Vagina (tissue), 2 donors: ENCODE measurements at regions not wholly inside any gene's neighbourhood (a gene's known extent, or its start where the extent isn't known, plus 50 kb on each side); places are given as distances from the start of the nearest gene placed in this dataset.

Experiments used
- POLR2A ChIP-seq, 2 donors: fragments of 450-650 bp; IDR thresholded peaks; one replicate each; pipeline ENCODE4 v1.6.1; 2017; ENCODE audit warnings: antibody characterized with exemption in 2 of 2, mild to moderate bottlenecking in 2 of 2, moderate library complexity in 2 of 2
- TF ChIP-seq, protein P1 (sequence below), 3 experiments: fragments of 450-650 bp in 2 of 3; fragments of 200-600 bp in 1 of 3; sonication (generic) in 1 of 3; IDR thresholded peaks; one replicate each; pipeline ENCODE4 v1.5.1; 2017 to 2019; ENCODE audit warnings: antibody characterized with exemption in 3 of 3, mild to moderate bottlenecking in 2 of 3, moderate library complexity in 2 of 3

GRCh38 chr5:159548517-159548916 is 218.2 kb upstream of the IL12B start:
- TF ChIP-seq, protein P1, sequence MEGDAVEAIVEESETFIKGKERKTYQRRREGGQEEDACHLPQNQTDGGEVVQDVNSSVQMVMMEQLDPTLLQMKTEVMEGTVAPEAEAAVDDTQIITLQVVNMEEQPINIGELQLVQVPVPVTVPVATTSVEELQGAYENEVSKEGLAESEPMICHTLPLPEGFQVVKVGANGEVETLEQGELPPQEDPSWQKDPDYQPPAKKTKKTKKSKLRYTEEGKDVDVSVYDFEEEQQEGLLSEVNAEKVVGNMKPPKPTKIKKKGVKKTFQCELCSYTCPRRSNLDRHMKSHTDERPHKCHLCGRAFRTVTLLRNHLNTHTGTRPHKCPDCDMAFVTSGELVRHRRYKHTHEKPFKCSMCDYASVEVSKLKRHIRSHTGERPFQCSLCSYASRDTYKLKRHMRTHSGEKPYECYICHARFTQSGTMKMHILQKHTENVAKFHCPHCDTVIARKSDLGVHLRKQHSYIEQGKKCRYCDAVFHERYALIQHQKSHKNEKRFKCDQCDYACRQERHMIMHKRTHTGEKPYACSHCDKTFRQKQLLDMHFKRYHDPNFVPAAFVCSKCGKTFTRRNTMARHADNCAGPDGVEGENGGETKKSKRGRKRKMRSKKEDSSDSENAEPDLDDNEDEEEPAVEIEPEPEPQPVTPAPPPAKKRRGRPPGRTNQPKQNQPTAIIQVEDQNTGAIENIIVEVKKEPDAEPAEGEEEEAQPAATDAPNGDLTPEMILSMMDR (IDR thresholded peaks at IDR 0.05), result peak in 1 of 3 experiments; percentile 16
- no peak for TF ChIP-seq POLR2A (IDR thresholded peaks at IDR 0.05)
